ENCODE measurements at regions not wholly inside any gene's neighbourhood (a gene's known extent, or its start where the extent isn't known, plus 50 kb on each side); places are given as distances from the start of the nearest gene placed in this dataset.

DNA sequence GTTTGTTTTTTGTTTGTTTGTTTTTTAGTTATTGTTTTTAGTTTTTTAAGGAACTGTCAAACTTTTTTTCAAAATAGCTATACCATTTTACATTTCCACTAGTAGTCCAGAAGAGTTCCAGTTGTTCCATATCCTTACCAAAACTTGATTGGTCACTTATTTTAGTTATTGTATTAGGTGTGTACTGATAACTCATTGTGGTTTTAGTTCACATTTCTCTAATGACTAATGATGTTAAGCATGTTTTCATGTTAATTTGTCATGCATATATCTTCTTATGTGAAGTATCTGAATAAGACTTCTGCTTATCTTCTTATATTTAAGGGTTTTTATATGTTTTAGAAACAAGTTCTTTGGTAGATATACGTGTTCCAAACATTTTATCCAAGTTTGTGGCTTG, 89.5 kb downstream of the CD200R1L start:
- TF ChIP-seq MAZ (IDR thresholded peaks at IDR 0.05; ENCODE audit: borderline replicate concordance, low read depth, low read length) (no peak), POLR2A (IDR thresholded peaks at IDR 0.05; ENCODE audit: low read depth, low read length) (no peak), FOS (IDR thresholded peaks at IDR 0.05; ENCODE audit: low read depth, low read length) (no peak), RFX5 (IDR thresholded peaks at IDR 0.05; ENCODE audit: low read depth, low read length) (no peak), RCOR1 (IDR thresholded peaks at IDR 0.05; ENCODE audit: insufficient replicate concordance, low read length) (no peak), MAFK (IDR thresholded peaks at IDR 0.05; ENCODE audit: low read depth, low read length) (no peak), NFE2L2 (IDR thresholded peaks at IDR 0.05; ENCODE audit: low read depth, low read length) (no peak), BHLHE40 (IDR thresholded peaks at IDR 0.05; ENCODE audit: low read depth, low read length) (no peak), SMC3 (IDR thresholded peaks at IDR 0.05; ENCODE audit: low read depth, low read length) (no peak)
- TF ChIP-seq, protein P1, sequence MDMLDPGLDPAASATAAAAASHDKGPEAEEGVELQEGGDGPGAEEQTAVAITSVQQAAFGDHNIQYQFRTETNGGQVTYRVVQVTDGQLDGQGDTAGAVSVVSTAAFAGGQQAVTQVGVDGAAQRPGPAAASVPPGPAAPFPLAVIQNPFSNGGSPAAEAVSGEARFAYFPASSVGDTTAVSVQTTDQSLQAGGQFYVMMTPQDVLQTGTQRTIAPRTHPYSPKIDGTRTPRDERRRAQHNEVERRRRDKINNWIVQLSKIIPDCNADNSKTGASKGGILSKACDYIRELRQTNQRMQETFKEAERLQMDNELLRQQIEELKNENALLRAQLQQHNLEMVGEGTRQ (IDR thresholded peaks at IDR 0.05; ENCODE audit: low read depth, low read length): no peak
- TF ChIP-seq, protein P2, sequence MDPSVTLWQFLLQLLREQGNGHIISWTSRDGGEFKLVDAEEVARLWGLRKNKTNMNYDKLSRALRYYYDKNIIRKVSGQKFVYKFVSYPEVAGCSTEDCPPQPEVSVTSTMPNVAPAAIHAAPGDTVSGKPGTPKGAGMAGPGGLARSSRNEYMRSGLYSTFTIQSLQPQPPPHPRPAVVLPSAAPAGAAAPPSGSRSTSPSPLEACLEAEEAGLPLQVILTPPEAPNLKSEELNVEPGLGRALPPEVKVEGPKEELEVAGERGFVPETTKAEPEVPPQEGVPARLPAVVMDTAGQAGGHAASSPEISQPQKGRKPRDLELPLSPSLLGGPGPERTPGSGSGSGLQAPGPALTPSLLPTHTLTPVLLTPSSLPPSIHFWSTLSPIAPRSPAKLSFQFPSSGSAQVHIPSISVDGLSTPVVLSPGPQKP (IDR thresholded peaks at IDR 0.05; ENCODE audit: borderline replicate concordance, low read depth, low read length): no peak
- TF ChIP-seq, protein P3, sequence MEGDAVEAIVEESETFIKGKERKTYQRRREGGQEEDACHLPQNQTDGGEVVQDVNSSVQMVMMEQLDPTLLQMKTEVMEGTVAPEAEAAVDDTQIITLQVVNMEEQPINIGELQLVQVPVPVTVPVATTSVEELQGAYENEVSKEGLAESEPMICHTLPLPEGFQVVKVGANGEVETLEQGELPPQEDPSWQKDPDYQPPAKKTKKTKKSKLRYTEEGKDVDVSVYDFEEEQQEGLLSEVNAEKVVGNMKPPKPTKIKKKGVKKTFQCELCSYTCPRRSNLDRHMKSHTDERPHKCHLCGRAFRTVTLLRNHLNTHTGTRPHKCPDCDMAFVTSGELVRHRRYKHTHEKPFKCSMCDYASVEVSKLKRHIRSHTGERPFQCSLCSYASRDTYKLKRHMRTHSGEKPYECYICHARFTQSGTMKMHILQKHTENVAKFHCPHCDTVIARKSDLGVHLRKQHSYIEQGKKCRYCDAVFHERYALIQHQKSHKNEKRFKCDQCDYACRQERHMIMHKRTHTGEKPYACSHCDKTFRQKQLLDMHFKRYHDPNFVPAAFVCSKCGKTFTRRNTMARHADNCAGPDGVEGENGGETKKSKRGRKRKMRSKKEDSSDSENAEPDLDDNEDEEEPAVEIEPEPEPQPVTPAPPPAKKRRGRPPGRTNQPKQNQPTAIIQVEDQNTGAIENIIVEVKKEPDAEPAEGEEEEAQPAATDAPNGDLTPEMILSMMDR (conservative IDR thresholded peaks at IDR 0.05; ENCODE audit: low read depth, low read length): no peak
- ATAC-seq (ENCODE audit: low read depth) (no peak), DNase-seq (no peak)
- H3K4me3 ChIP-seq (ENCODE audit: insufficient read depth, low read depth, low read length): no peak overlapping the region
- H4K20me1 ChIP-seq (ENCODE audit: insufficient read depth, low read length): no peaks in the 10 kb centered on the region
- H3K27me3 ChIP-seq (ENCODE audit: control insufficient read depth, insufficient read depth, low read length): no peaks in the 10 kb centered on the region
- no CpG with 5 or more reads among the region's 1 CpG for whole genome bisulfite sequencing, 2 experiments (ENCODE audit: extremely low coverage in 2 of 2, insufficient read length in 1 of 2)
- H4K5ac ChIP-seq (ENCODE audit: low read depth, low read length): no peak overlapping the region
- intact Hi-C loops (cut with micrococcal nuclease): no loop called here
- ChIA-PET POLR2A (ENCODE audit: unreplicated experiment) (no interaction called here), CTCF (no interaction called here)
- no peaks in the 10 kb centered on the region for H3K9me1 ChIP-seq (ENCODE audit: insufficient read depth, low read length)
- no peak overlapping the region for H3K4ac ChIP-seq (ENCODE audit: low read depth, low read length)
- no peaks in the 10 kb centered on the region for H3K9me3 ChIP-seq (ENCODE audit: control insufficient read depth, insufficient read depth, low read length)
- no peak overlapping the region for H3K23ac ChIP-seq (ENCODE audit: low read depth, low read length)
- H2AK9ac ChIP-seq (replicated peaks; ENCODE audit: low read depth, low read length, poor library complexity): no peak overlapping the region
- H2BK5ac ChIP-seq (ENCODE audit: low read depth, low read length, poor library complexity, severe bottlenecking): no peak overlapping the region
- no peak overlapping the region for H2BK120ac ChIP-seq (ENCODE audit: low read depth, low read length)
- no peak overlapping the region for H3K9ac ChIP-seq (ENCODE audit: low read depth, low read length)
- no peak overlapping the region for H2BK15ac ChIP-seq (ENCODE audit: low read depth, low read length)
- no peak overlapping the region for H3K56ac ChIP-seq (ENCODE audit: extremely low read depth, insufficient read depth, low read length)
- no peak overlapping the region for H4K91ac ChIP-seq (ENCODE audit: insufficient read depth, low read depth, low read length)
- H3K14ac ChIP-seq (replicated peaks; ENCODE audit: low read depth, low read length): no peak overlapping the region
- no peaks in the 10 kb centered on the region for H3K79me1 ChIP-seq (ENCODE audit: low read depth in 1 of 2, low read length in 2 of 2)
- H2AK5ac ChIP-seq (ENCODE audit: low read depth, low read length): no peak overlapping the region
- H3K4me1 ChIP-seq (ENCODE audit: control insufficient read depth, insufficient read depth, low read length): no peaks in the 10 kb centered on the region
- H3K18ac ChIP-seq (ENCODE audit: low read depth, low read length): no peak overlapping the region
- dilution Hi-C loops (cut with HindIII; ENCODE audit: low sequenced_read_pairs, unreplicated experiment): no loop called here
- in situ Hi-C loops (cut with MboI; ENCODE audit: low sequenced_read_pairs): no loop called here
- no peak overlapping the region for H3K4me2 ChIP-seq (ENCODE audit: low read depth, low read length)
- no peak overlapping the region for H2AFZ ChIP-seq (replicated peaks; ENCODE audit: low read length, poor library complexity)
- H2BK20ac ChIP-seq (ENCODE audit: low read depth, low read length): no peak overlapping the region
- no TSS peak for BruUV-seq (replicated peaks)
- no peaks in the 10 kb centered on the region for H3K36me3 ChIP-seq (ENCODE audit: control insufficient read depth, insufficient read depth, low read length)
- no peak overlapping the region for H4K8ac ChIP-seq (ENCODE audit: low read depth in 2 of 2, low read length in 2 of 2)
- no peak overlapping the region for H3K27ac ChIP-seq (ENCODE audit: insufficient read depth, low read length)

Measured in IMR-90 (cell line).